Adrenal gland (tissue), 5 donors: ENCODE measurements at regions not wholly inside any gene's neighbourhood (a gene's known extent, or its start where the extent isn't known, plus 50 kb on each side); places are given as distances from the start of the nearest gene placed in this dataset.

Experiments used
- POLR2A ChIP-seq, 2 donors: fragments of 450-650 bp; IDR thresholded peaks; one replicate each; pipeline ENCODE4 v1.6.1; 2017; ENCODE audit warnings: antibody characterized with exemption in 2 of 2, mild to moderate bottlenecking in 2 of 2, moderate library complexity in 1 of 2
- TF ChIP-seq, protein P1 (sequence below), 6 experiments: fragments of 450-650 bp in 4 of 6; fragments of 200-600 bp in 2 of 6; sonication (generic) in 1 of 6; IDR thresholded peaks; 1 replicate in 5 of 6; 2 replicates in 1 of 6; pipeline versions ENCODE4 v1.5.1 to v1.8.0; 2016 to 2021; ENCODE audit warnings: antibody characterized with exemption in 6 of 6, mild to moderate bottlenecking in 2 of 6, moderate library complexity in 1 of 6
- donor health status: DM: no; HTN: no; CAD: no.

- TF ChIP-seq POLR2A (IDR thresholded peaks at IDR 0.05), result no peak
- TF ChIP-seq, protein P1, sequence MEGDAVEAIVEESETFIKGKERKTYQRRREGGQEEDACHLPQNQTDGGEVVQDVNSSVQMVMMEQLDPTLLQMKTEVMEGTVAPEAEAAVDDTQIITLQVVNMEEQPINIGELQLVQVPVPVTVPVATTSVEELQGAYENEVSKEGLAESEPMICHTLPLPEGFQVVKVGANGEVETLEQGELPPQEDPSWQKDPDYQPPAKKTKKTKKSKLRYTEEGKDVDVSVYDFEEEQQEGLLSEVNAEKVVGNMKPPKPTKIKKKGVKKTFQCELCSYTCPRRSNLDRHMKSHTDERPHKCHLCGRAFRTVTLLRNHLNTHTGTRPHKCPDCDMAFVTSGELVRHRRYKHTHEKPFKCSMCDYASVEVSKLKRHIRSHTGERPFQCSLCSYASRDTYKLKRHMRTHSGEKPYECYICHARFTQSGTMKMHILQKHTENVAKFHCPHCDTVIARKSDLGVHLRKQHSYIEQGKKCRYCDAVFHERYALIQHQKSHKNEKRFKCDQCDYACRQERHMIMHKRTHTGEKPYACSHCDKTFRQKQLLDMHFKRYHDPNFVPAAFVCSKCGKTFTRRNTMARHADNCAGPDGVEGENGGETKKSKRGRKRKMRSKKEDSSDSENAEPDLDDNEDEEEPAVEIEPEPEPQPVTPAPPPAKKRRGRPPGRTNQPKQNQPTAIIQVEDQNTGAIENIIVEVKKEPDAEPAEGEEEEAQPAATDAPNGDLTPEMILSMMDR (IDR thresholded peaks at IDR 0.05), result no peak
These were observed 174.6 kb downstream of the ANXA2 start for GRCh38 chr15:60223176-60223575.
